ENCODE measurements at regions not wholly inside any gene's neighbourhood (a gene's known extent, or its start where the extent isn't known, plus 50 kb on each side); places are given as distances from the start of the nearest gene placed in this dataset.
"Not testable (repeated sequence)": the region's sequence is repeated elsewhere in the genome, so short reads cannot be mapped to it uniquely, and the experiment has no call there.

DNA sequence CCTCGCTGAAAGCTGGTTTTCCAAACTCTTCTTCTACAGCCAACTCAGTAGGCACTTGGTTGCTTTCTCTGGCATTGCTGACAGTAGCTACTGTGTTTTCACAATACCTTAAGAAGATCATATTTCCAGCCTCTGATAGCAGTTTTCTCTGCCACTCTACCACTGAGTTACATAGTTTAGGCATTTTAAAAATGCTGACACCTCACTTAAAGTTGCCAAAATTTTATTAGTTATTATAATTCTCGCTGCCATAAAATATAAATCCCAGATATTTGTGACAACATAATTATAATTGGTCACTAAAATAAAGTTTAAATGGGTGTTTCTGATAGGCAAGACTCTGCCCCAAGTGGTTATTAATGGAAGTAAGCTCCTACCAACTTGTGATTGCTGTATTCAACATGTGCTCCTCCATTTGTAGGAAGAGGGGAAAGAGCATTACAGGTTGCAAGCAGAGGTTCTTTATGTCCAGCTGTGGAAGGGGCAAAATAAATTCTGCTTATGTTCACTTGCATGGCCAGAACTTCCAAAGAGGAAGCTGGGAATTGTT is 1202.8 kb downstream of the CNTNAP5 start:
- DNase-seq: no peak

DNA sequence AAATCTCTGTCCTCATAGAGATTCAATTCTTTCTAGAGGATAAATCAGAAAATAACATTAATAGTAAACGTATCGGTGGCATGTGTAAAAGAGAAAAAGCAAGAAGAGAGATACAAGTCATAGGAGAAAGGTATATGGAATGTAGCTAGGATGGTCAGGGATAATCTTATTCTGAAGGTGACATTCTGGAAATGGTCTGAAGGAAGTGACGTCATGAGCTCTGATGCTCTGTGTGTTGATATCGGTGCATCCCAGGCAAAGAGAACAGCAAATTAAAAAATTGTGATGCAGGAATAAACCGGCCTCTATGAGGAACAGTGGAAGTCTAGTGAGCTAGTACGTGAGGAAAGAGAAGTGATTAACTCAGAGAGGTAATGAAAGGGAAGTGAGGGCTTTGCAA is 1215.8 kb downstream of the CNTNAP5 start:
- DNase-seq: no peak

DNA sequence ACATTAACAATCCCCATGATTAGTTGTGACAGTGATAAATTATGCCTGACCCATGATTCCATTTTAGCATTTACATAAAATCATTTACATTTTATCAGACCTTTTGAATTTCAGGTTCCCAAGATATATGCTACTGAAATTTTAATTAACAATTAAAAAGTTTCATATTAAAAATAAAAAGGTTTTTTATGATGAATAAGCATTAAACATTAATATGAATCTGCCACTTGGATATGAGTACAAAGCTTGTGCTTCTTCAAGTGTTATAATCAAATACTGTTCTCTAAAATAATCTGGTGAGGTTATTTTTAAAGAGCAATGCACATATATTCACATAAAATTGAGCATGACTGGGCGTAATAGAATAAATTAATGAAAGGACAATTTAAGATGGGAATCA is 1218.0 kb downstream of the CNTNAP5 start:
- DNase-seq: no peak

DNA sequence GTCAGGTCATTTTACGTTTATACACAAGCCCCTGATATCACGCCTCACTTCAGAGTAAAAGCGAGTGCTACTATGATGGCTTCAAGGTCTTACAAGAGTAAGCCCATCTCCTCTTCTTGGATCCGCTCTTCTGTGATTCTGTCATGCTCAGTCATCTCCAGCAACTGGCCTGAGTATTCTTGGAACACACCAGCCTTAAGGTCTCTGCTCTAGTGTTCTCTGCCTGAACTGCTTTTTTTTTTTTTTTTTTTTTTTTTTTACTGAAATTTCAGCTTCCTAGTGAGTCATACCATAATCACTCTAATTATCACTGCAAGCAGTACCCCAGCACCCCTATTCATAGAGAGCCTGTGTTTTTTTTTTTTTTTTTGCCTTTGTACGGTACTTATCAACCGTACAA is 1228.9 kb downstream of the CNTNAP5 start:
- DNase-seq: no peak

DNA sequence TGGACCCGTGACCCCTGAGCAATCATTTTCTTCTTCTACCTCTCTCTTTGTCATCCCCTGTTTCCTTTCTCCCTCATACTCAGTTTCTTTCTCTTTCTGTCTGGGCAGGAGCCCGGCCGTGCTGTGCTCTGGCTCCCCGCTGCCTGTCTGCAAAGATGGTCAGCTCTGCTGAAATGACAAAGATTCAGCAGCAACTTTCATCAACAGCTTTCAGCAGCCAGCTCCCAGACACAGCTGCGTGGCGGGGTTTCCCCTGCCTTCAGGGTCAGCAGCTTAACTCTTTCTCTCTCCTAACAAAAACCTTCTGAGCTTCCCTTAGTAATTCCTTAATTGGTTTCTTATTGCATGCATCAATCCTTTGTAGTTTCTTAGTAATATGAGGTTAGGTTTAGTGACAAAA is 1234.4 kb downstream of the CNTNAP5 start:
- no peak for DNase-seq

DNA sequence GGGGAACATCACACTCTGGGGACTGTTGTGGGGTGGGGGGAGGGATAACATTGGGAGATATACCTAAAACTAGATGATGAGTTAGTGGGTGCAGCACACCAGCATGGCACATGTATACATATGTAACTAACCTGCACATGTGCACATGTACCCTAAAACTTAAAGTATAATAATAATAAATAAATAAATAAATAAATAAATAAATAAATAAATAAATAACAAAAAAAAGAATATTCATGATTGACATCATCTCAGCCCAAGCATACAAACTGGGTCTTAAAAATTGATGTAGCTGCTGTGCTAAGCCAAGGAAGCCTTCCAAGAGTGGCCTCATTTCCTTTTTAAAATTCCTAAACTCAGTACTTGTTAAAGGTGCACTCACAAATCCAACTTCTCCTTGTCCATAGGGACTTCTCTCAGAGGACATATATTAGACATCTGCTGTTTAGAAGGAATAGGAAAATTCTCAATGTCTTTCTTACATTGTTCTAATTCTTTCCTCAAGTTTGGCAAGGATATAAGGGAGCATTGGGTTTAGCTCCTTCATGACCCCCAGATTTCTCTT is 1235.4 kb downstream of the CNTNAP5 start:
- not testable (repeated sequence) for DNase-seq

DNA sequence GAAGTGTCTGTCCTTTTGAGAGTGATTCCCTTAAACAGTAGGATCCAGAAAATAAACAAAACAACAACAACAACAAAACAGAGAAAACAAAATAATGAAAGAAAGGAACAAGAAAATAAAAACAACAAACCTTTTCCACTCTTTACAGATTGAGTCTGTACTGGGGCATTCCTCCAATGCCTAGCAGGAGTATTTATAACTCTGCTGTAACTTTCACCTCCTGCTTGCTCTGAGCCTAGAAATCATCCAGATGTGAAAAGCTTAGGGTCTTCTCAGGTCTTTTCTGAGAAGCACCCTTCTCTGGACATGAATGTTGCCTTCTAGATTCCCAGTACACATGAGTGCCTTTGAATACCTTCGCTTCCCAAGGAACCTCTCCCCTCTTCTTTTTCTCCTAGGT is 1239.4 kb downstream of the CNTNAP5 start:
- DNase-seq: no peak

DNA sequence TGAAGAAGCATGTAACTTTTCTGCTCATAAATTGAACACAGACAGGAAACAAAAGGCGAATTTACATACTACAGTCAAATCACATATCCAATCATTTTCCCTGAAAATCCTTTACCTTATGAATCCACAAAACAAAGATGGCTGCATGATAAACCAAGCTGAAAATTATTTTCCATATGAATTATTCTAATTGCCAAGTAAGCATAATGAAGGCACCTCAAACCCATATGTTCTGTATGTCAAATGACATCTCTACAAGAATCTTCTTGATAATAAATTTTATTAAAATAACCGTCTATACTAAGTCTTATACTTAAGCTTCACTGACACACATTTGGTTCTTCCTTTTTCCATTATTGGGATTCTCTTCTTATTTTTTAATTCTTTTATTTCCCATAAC is 1242.6 kb downstream of the CNTNAP5 start:
- DNase-seq: no peak

DNA sequence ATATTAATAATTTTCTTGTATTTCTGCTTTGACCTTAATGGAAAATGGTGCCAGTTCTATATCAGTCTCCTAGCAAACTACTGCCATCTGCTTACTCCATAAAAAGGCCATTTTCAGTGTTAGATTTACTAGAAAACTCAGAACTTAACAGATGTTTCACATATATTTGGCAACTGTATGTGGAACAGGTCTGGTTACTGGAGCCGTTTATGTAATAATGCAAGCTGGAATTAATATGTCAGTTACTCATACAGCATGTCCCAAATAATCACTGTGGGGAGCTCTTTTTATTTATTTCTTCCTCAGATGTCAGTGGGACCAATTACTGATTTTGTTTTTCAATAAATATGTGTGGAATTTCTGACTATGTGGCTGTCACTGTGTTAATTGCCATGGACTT is 1247.6 kb downstream of the CNTNAP5 start:
- DNase-seq: no peak

DNA sequence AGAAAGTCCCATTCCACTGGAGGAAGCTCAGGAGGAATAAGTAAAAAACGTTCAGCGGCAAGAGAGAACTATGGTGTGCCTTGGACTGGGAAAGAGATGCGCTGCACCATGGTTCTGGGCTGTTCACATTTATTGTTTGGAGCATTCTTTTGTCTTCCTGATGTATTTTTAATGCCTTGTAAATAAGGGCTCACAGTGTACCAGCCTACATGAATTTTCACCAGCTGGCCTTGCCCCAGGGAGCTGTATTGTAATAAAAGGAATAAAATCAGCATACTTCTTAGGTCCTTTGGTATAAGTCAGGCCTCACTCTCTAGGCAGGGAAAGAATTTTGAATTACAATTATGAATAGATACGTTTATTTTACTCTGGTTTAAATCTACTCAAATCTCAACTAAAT is 1249.6 kb downstream of the CNTNAP5 start:
- DNase-seq: no peak

DNA sequence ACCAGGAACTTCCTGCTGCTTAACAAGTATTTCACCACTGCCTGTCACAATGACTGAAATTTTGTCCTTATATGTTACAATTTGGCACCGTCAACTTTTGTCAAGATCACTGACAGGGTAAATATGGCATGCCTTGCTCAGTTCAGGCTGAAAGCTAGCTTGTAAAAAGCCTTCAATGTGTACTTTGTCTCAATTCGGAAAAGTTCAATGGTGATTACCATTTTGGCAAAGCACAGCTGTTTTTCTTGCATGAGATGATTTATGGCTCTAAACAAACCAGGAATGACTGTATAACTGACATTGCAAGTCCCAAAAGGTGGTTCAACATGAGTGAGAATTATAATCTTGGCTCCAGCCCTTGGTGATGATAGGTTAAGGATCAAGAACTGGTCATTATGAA is 1255.2 kb downstream of the CNTNAP5 start:
- no peak for DNase-seq

DNA sequence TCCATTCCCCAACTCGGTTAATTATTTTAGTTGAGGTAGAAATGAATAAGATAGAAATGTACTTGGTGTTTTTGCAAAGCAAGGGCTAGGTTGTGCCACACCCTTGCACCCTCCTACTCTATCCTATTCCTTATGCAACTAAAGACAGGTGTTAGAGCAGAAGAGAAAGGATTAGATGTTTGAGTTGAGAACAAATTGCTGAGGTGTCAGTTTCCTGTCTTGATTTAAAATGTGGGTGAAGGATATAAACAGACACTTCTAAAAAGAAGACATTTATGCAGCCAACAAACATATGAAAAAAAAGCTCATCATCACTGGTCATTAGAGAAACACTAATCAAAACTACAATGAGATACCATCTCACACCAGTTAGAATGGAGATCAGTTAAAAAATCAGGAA is 1256.2 kb downstream of the CNTNAP5 start:
- DNase-seq: no peak

DNA sequence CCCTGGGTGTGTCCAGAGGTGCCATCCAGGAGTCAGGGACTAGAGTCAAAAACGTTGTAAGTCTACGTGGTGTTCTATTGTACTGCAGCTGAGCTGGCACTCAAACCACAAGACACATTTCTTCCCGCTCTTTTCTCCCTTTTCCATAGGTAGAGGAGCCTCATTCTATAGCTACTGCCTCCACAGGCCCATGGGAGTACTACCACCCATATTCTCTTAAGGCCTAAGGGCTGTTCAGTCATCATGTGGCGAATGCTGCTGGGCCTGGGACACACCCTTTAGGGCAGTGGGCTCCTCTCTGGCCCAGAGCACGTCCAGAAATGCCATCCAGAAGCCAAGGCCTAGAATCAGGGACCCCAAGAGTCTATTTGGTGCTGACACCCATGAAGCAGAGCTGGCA is 1271.7 kb downstream of the CNTNAP5 start:
- no peak for DNase-seq

DNA sequence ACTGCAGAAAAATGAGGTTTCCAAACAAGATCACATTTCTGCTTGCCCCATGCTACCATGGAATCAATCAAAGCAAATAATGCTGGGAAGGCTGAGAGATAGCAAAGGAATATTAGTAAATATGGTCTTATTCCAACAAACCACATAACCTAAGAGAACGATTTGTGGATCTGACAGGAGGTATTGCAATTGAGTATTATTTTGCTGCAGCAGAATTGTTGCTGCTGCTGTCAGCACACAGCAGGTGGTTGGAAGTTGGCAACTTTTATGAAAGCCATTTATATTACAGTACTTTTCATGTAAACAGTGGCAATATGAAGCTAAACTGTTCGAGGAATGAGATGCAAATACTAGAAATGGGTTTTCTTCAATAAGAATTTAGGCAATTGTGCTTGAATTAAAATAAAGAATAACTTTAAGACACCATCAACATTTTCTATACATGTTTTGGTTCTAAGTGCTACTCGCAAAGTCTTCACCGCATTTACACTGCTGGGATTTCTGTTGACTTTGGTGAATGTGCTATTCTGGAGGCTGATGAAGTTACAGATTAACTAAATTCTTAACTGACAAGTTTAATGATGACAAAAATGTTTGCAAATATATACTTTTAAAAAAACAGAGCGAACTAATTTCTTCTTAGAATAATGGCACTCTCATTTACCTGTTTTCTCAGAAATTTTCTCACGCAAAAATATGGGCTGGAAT is 1285.7 kb downstream of the CNTNAP5 start:
- no peak for DNase-seq

DNA sequence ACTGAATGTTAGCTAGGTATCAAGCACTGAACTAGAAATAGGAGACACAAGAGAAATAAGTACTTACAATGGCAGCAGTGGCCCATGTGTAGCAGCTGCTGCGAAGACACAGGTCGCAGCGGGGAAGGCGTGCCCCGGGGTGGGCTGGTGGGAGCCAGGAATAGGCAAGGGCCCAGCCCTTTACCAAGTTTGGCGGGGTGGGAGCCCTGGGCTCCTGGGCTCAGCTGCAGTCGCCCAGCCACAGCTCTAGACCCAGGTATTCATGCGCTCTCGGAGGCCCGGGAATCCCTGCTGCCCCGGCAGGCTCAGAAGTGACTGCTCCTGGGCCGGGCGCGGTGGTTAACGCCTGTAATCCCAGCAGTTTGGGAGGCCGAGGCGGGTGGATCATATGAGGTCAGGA is 1287.3 kb downstream of the CNTNAP5 start:
- no peak for DNase-seq

DNA sequence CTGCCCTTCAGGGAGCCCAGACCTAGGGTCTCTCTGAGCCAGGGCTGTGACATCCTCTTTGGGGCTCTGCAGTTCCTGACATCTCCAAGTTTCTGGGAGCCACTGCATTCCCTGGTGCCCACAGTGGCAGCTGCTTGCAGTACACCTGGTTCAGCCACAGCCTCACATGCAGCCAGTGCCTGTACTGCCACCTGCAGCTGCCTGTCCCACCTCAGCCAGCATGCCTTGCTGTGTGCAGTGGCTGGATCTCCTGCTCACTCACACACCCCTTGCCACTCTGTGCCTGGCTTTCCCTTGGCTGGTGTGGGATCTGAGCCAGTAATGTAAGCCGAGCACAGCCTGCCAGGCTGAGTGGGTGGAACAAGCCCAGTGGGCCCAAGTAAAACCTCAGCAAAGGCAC is 1288.7 kb downstream of the CNTNAP5 start:
- no peak for DNase-seq

DNA sequence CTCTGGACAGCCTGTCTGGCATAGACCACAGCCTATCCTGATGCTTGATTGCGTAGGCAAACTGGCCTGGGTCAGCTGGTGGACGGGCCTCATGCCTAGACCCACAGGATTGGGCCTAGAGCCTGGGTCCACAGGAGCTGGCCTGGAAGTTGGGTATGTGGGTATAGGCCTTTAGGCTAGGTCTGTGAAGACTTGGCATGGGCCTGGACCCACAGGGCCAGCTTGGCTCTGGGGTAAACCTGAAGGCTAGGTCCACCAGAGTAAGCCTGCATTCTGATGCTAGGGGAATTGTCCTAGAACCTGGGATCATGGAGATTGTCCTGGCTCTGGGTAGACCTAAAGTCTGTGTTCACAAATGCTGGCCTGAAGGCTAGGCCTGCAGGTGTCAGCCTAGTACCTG is 1293.7 kb downstream of the CNTNAP5 start:
- DNase-seq: no peak

DNA sequence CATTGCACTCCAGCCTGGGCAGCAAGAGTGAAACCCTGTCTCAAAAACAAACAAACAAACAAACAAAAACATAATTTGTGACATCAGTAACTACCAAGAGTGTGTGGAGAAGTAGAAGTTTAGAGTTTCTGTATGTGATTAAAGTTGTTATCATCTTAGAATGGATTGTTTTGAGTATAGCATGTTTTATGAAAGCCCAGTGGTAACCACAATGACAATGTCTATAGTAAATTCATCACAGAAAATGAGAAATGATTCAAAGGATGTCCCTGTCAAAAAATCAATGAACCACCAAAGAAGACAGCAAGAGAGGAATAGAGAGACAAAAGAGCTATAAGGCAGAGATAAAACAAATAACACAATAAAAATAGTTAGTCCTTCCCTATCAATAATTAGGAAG is 1299.2 kb downstream of the CNTNAP5 start:
- no peak for DNase-seq

DNA sequence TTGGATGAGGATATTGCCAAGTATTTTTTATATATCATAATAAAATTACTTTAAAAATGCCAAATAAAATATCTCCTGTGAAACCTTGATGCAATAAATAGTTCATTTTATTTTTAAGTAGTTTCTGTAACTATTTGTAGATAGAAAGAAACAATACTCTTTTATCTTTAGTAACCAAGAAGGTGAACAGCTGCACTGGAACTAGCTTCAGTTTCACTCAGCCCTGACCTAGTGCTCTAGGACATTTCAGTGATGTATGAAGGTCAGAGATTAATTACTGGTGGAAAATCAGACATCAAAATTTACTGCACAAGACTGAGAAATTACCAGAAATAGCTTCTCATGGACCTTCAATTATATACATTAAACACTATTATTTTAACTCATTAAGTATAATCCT is 1305.0 kb downstream of the CNTNAP5 start:
- no peak for DNase-seq

DNA sequence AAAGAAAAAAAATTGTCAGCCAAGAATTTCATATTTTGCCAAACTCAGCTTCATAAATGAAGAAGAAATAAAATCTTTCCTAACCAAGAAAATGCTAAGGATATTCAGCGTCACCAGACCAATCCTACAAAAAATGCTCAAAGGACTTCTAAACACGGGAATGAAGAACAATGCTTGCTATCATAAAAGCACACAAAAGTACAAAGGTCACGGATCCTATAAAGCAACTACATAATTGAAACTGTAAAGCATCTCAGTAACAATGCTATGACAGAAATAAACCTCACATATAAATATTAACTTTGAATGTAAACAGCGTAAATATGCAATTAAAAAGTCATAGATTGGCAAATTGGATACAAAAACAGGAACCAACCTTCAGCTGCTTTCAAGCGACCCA is 1314.6 kb upstream of the GYPC start:
- no peak for DNase-seq

DNA sequence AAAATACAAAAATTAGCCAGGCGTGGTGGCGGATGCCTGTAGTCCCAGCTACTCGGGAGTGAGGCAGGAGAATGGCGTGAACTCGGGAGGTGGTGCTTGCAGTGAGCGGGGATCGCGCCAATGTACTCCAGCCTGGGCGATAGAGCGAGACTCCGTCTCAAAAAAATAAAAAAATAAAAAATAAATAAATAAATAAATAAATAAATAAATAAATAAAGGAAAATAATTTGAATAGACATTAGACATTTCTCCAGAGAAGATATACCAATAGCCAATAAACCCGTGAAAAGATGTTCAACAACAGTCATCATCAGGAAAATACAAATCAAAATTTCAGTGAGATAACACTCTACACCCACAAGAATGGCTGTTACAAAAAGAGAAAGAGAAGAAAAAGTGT is 1302.4 kb upstream of the GYPC start:
- DNase-seq: not testable (repeated sequence)

DNA sequence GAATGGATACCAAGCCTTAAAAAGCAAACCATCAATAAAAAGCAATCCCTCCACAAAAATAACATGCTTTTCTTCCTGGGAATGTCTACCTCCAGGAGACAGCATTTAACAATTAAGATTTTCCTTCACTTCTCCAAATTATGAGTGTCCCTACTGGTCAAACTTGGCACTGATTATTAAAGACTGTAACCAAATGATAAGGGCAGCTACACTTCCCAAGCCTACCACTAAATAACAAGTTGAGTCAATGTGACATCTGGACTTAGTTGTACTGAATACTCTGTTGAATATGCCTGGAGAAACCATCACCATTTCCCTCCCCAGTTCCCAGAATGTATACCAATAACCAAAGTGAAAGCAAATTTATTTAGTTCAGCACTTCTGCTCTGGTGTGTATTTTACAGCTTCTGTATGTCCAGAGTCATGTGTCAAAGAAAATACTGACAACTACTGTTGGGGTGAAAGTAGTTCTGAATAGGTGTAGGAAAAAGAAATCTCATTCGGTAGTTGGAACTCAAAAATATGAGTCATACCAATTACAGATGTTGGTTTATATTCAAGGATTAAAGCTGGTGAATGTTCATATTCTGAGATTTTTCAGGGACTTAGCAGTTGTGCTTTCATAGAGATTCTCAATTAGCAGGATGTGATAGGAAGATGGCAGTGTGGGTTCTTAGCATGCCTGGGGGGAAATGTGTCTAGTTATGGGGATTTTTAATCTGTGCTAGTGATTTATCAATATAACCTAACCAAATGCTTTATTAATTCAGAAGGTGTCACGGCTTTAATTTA is 1291.6 kb upstream of the GYPC start:
- no peak for DNase-seq

DNA sequence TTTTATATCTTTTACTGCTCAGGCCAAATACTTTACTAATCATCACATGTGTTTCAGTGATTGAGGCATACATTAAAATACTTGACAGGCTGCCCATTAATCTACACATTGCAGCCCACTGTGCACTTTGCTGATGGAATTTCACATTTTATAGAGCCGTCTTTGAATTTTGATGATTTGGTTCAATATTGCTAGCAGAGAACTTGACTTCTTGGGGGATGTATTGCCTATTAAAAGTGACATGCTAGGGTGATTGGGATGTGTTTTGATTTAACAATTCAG is 1291.0 kb upstream of the GYPC start:
- DNase-seq: no peak

DNA sequence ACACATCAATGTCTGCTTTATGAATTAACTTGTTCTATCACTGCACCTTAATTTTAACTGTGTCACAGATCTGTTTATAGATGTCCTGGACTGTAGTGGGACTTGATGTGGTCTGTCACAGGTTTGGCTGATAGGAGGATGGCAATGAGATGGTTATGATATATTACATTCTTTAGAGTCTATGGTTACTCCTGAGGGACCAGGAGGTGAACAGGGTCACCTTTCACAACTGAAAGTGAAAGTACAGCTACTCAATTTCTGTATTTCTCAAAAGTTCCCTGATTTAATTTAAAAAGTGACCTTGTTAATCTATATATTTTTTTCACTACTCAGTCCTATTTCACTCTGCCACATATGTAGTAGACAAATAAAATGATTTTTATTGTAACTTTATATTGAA is 1284.1 kb upstream of the GYPC start:
- no peak for DNase-seq

Measured in suppressor macrophage treated with lipopolysaccharide for 4 hours (primary cell).